HFFc6 (cell line): ENCODE measurements at regions not wholly inside any gene's neighbourhood (a gene's known extent, or its start where the extent isn't known, plus 50 kb on each side); places are given as distances from the start of the nearest gene placed in this dataset.

ENCODE experiments used
- DNase-seq: peaks from one replicate; pipeline ENCODE4 v3.0.0-alpha.2; 2018
- H3K27ac Mint-ChIP-seq: 2 replicates; pipeline ENCODE4 v1.8.0; 2020; ENCODE audit warnings: mild to moderate bottlenecking, mixed read lengths
- H3K27me3 Mint-ChIP-seq: 2 replicates; pipeline ENCODE4 v1.8.0; 2021; ENCODE audit warnings: mild to moderate bottlenecking, moderate library complexity, mixed read lengths; ENCODE audit not compliant: insufficient read depth
- H3K36me3 Mint-ChIP-seq: 2 replicates; pipeline ENCODE4 v1.8.0; 2021; ENCODE audit warnings: low read depth, mixed read lengths
- H3K4me1 Mint-ChIP-seq: 2 replicates; pipeline ENCODE4 v1.8.0; 2020; ENCODE audit warnings: low read depth, mixed read lengths
- H3K4me3 Mint-ChIP-seq: 2 replicates; pipeline ENCODE4 v1.8.0; 2020; ENCODE audit warnings: mild to moderate bottlenecking, moderate library complexity, mixed read lengths
- H3K9me3 Mint-ChIP-seq: 2 replicates; pipeline ENCODE4 v1.8.0; 2020; ENCODE audit warnings: mild to moderate bottlenecking, mixed read lengths
- TF ChIP-seq, protein P1 (sequence below): fragments of 200-600 bp; sonication (generic); IDR thresholded peaks from 2 replicates; pipeline ENCODE4 v1.5.0; 2021; ENCODE audit warnings: antibody characterized with exemption, mild to moderate bottlenecking

DNA sequence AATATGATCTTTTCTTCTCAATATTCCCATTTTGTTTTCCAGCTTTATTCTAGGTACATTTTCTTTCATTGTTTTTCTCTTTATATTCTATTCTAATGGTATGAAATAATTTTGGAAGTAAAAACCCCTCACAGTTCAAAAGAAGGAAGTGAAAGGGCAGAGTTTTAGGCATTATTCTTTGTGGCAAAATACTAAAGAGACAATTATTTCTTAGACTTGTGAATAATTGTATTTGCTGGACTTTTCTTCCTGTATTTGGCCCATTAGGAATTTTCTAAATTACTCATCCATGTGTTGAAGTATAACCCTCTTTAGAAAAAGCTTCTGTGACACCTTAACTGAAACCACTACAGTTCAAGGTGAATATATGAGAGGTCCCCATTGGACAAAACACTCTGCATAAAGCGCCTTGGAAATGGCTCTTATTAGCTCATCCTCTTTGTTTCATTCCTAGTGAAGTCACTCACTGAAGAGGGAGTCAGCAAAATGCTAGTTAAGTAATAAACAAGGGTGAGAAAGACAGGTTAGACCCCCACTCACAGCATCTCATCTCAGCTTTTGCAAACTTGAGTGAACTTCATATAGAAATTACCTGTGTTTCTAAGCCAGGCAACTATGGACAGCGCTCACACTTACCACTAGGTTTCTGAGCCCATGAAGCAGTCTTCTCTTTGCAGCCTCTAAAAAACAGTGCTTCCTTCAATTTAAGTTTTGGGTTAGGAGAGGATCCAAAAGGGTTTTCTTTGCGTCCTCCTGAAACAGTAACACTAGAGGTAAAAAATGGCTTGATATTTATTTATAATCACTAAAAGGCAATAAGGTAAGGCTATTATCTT lies 327.5 kb downstream of the ARPP21 start:
- Mint-ChIP-seq H3K27ac (no peak overlapping the region), H3K27me3 (no peaks in the 10 kb centered on the region), H3K36me3 (no peaks in the 10 kb centered on the region), H3K4me1 (no peaks in the 10 kb centered on the region), H3K9me3 (no peaks in the 10 kb centered on the region; the same call in 1 of the 2 replicates), H3K4me3 (no peak overlapping the region)
- no peak for DNase-seq
- TF ChIP-seq, protein P1, sequence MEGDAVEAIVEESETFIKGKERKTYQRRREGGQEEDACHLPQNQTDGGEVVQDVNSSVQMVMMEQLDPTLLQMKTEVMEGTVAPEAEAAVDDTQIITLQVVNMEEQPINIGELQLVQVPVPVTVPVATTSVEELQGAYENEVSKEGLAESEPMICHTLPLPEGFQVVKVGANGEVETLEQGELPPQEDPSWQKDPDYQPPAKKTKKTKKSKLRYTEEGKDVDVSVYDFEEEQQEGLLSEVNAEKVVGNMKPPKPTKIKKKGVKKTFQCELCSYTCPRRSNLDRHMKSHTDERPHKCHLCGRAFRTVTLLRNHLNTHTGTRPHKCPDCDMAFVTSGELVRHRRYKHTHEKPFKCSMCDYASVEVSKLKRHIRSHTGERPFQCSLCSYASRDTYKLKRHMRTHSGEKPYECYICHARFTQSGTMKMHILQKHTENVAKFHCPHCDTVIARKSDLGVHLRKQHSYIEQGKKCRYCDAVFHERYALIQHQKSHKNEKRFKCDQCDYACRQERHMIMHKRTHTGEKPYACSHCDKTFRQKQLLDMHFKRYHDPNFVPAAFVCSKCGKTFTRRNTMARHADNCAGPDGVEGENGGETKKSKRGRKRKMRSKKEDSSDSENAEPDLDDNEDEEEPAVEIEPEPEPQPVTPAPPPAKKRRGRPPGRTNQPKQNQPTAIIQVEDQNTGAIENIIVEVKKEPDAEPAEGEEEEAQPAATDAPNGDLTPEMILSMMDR: no peak

GRCh38 chr3:35968043-35968622 lies 328.8 kb downstream of the ARPP21 start:
- H3K4me3 Mint-ChIP-seq: no peak overlapping the region
- peaks cover 8% of the 10 kb centered on the region for H3K9me3 Mint-ChIP-seq
- no peaks in the 10 kb centered on the region for H3K27me3 Mint-ChIP-seq

GRCh38 chr3:35969406-35969805 lies 330.1 kb downstream of the ARPP21 start:
- no peaks in the 10 kb centered on the region for H3K27me3 Mint-ChIP-seq

More at GRCh38 chr3:35968043-35968622, 328.8 kb downstream of the ARPP21 start:
- H3K36me3 Mint-ChIP-seq: no peaks in the 10 kb centered on the region
- TF ChIP-seq, protein P1: no peak
- no peak for DNase-seq
- no peak overlapping the region for H3K27ac Mint-ChIP-seq
- no peaks in the 10 kb centered on the region for H3K4me1 Mint-ChIP-seq

GRCh38 chr3:35970793-35971192 lies 331.5 kb downstream of the ARPP21 start:
- H3K27ac Mint-ChIP-seq: no peak overlapping the region
- no peaks in the 10 kb centered on the region for H3K27me3 Mint-ChIP-seq
- no peaks in the 10 kb centered on the region for H3K36me3 Mint-ChIP-seq
- no peaks in the 10 kb centered on the region for H3K4me1 Mint-ChIP-seq
- H3K4me3 Mint-ChIP-seq: no peak overlapping the region
- TF ChIP-seq, protein P1: no peak
- peaks cover 8% of the 10 kb centered on the region for H3K9me3 Mint-ChIP-seq
- DNase-seq: no peak

More at GRCh38 chr3:35969406-35969805, 330.1 kb downstream of the ARPP21 start:
- Mint-ChIP-seq H3K4me1 (no peaks in the 10 kb centered on the region), H3K36me3 (no peaks in the 10 kb centered on the region), H3K27ac (no peak overlapping the region), H3K4me3 (no peak overlapping the region), H3K9me3 (peaks cover 8% of the 10 kb centered on the region)
- no peak for DNase-seq
- TF ChIP-seq, protein P1: no peak

GRCh38 chr3:35971686-35972085 lies 332.4 kb downstream of the ARPP21 start:
- TF ChIP-seq, protein P1: no peak
- Mint-ChIP-seq H3K4me1 (no peaks in the 10 kb centered on the region), H3K9me3 (peaks cover 8% of the 10 kb centered on the region)

More at GRCh38 chr3:35971686-35972085, 332.4 kb downstream of the ARPP21 start:
- Mint-ChIP-seq H3K4me3 (no peak overlapping the region), H3K27ac (no peak overlapping the region), H3K36me3 (no peaks in the 10 kb centered on the region), H3K27me3 (no peaks in the 10 kb centered on the region)
- DNase-seq: no peak
